Natural killer cell (primary cell): ENCODE measurements at regions not wholly inside any gene's neighbourhood (a gene's known extent, or its start where the extent isn't known, plus 50 kb on each side); places are given as distances from the start of the nearest gene placed in this dataset.

Source experiments
- ATAC-seq, 3 donors: fragments of 150-1000 bp in 2 of 3; fragments of 200-7000 bp in 1 of 3; cut with Tn5 transposase; 1 replicate in 1 of 3; 2 replicates in 2 of 3; pipeline ENCODE4 v1.10.0; 2021; ENCODE audit warnings: mild to moderate bottlenecking in 2 of 3, moderate library complexity in 2 of 3
- DNase-seq, 2 donors: peaks; one replicate each; pipeline versions ENCODE4 v3.0.0 to v3.0.0-alpha.2; 2013 to 2021; ENCODE audit warnings: mixed read lengths in 1 of 2
- H3K27ac ChIP-seq: one replicate; pipeline ENCODE4 v1.5.1; 2013; ENCODE audit warnings: mild to moderate bottlenecking, low read length
- H3K27me3 ChIP-seq: one replicate; pipeline ENCODE4 v1.6.1; 2013; ENCODE audit warnings: low read length; ENCODE audit not compliant: control insufficient read depth, insufficient read depth
- H3K36me3 ChIP-seq: one replicate; pipeline ENCODE4 v1.6.1; 2013; ENCODE audit warnings: low read length; ENCODE audit not compliant: control insufficient read depth, insufficient read depth
- H3K4me1 ChIP-seq: one replicate; pipeline ENCODE4 v1.6.1; 2013; ENCODE audit warnings: low read length; ENCODE audit not compliant: control insufficient read depth, insufficient read depth
- H3K4me3 ChIP-seq: one replicate; pipeline ENCODE4 v1.5.1; 2013; ENCODE audit warnings: low read length
- H3K9me3 ChIP-seq: one replicate; pipeline ENCODE4 v1.6.1; 2013; ENCODE audit warnings: low read length; ENCODE audit not compliant: control insufficient read depth, insufficient read depth
- H3K27ac Mint-ChIP-seq, 2 donors: one replicate each; pipeline ENCODE4 v1.8.0; 2022; ENCODE audit warnings: mild to moderate bottlenecking in 2 of 2, mixed read lengths in 2 of 2, moderate library complexity in 1 of 2
- H3K27me3 Mint-ChIP-seq, 2 donors: one replicate each; pipeline ENCODE4 v1.8.0; 2022; ENCODE audit warnings: low read depth in 2 of 2, mixed read lengths in 2 of 2
- H3K36me3 Mint-ChIP-seq: one replicate; pipeline ENCODE4 v1.8.0; 2022; ENCODE audit warnings: mixed read lengths
- H3K4me1 Mint-ChIP-seq, 2 donors: one replicate each; pipeline ENCODE4 v1.8.0; 2022; ENCODE audit warnings: mixed read lengths in 2 of 2
- H3K4me3 Mint-ChIP-seq: one replicate; pipeline ENCODE4 v1.8.0; 2022; ENCODE audit warnings: mild to moderate bottlenecking, moderate library complexity, mixed read lengths
- H3K9me3 Mint-ChIP-seq, 2 donors: one replicate each; pipeline ENCODE4 v1.8.0; 2022; ENCODE audit warnings: mixed read lengths in 2 of 2
- WGBS: methylation state at CpG from one replicate; pipeline ENCODE4 v1.1.7; 2013; ENCODE audit warnings: missing lambda C conversion rate; ENCODE audit not compliant: insufficient coverage; 5-methylcytosine and 5-hydroxymethylcytosine counted together
- intact Hi-C: fragments of 100-400 bp; cut with micrococcal nuclease; formaldehyde crosslinking; loops from one replicate; pipeline ENCODE4 v1.14.2; 2022
- TF ChIP-seq, protein P1 (sequence below): fragments of 200-600 bp; IDR thresholded peaks from one replicate; pipeline ENCODE4 v1.8.0; 2022; ENCODE audit warnings: antibody characterized with exemption

DNA sequence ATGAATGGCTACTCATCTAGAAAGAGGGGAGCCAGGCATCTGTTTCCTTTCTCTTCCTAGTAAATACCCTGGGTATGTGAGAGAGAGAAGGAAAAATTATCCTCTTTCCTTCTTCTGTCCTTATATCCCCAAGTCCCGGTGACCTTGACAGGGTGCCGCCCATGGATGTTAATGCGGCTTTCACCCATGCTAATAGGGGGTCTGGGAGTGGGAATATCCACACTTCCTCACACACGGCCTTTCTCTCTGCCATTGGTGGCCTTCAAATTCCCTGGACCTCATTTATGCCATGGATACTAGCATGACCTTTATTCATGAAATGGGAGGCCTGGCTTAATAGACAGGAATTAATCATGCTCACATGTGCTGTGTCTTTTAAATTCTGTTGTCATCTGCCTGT lies 159.0 kb upstream of the NOX3 start:
- intact Hi-C loops = no loop called here
- Mint-ChIP-seq H3K27ac (no peak overlapping the region), H3K4me3 (no peak overlapping the region), H3K27me3 (no peaks in the 10 kb centered on the region), H3K4me1 (no peaks in the 10 kb centered on the region), H3K36me3 (peaks cover 8% of the 10 kb centered on the region), H3K9me3 (peaks cover 5 to 17% of the 10 kb centered on the region in 2 donors)
- H3K27ac ChIP-seq = no peak overlapping the region
- no peak for DNase-seq
- no peak overlapping the region for H3K4me3 ChIP-seq
- no peaks in the 10 kb centered on the region for H3K27me3 ChIP-seq
- H3K36me3 ChIP-seq = no peaks in the 10 kb centered on the region
- 100% methylated on average over 1 of the region's 4 CpGs for WGBS
- H3K4me1 ChIP-seq = no peaks in the 10 kb centered on the region
- H3K9me3 ChIP-seq = no peaks in the 10 kb centered on the region
- TF ChIP-seq, protein P1, sequence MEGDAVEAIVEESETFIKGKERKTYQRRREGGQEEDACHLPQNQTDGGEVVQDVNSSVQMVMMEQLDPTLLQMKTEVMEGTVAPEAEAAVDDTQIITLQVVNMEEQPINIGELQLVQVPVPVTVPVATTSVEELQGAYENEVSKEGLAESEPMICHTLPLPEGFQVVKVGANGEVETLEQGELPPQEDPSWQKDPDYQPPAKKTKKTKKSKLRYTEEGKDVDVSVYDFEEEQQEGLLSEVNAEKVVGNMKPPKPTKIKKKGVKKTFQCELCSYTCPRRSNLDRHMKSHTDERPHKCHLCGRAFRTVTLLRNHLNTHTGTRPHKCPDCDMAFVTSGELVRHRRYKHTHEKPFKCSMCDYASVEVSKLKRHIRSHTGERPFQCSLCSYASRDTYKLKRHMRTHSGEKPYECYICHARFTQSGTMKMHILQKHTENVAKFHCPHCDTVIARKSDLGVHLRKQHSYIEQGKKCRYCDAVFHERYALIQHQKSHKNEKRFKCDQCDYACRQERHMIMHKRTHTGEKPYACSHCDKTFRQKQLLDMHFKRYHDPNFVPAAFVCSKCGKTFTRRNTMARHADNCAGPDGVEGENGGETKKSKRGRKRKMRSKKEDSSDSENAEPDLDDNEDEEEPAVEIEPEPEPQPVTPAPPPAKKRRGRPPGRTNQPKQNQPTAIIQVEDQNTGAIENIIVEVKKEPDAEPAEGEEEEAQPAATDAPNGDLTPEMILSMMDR = no peak
- ATAC-seq = no peak

DNA sequence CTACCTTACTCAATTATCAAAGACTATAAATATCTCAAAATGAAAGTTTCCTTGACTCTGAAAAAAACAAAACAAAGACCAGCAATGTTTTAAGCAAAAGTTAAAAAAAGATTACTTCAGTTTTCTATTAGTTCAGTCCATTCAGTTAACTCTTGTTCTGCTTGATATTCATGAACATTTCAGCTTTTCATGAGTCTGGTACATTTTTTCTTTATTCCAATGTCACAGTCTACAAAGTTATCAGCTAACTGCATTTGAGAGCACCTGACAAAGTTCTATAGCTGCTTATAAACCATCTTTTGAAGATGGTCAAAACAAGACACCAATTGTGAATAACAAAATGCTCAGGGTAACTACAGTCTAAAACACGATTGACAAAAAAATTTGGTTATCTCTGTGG lies 156.1 kb upstream of the NOX3 start:
- Mint-ChIP-seq H3K27me3 (no peaks in the 10 kb centered on the region), H3K9me3 (peaks cover 3 to 14% of the 10 kb centered on the region in 2 donors)
- WGBS = no CpG with 5 or more reads among the region's 1 CpG

DNA sequence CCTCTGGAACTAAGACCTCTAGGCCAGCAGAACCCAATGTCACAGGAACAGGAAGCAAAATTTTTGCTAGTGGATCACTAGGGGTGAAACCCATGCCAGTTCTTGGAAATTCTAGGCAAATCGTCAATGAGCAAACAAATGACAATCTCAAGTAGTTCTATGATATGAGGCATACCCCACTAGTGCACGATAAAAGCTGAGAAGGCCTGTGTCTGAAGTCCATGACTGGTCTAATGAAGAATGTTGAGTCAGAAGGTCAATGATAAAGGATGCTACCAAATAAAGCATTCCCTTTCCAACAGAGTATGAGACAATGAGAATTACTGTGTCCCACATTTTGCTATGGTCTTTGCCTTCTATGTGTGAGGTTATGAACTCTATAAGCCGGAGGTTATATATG lies 149.4 kb upstream of the NOX3 start:
- Histone ChIP-seq H3K9me3 (peaks cover 5% of the 10 kb centered on the region), H3K27me3 (no peaks in the 10 kb centered on the region), H3K4me3 (no peak overlapping the region), H3K36me3 (no peaks in the 10 kb centered on the region), H3K27ac (no peak overlapping the region), H3K4me1 (no peaks in the 10 kb centered on the region)
- no peaks in the 10 kb centered on the region for H3K4me1 Mint-ChIP-seq
- no peaks in the 10 kb centered on the region for H3K27me3 Mint-ChIP-seq
- TF ChIP-seq, protein P1 = no peak
- WGBS = 86% methylated on average over 2 of the region's 3 CpGs
- H3K27ac Mint-ChIP-seq = no peak overlapping the region
- no peak overlapping the region for H3K4me3 Mint-ChIP-seq
- intact Hi-C loops = no loop called here
- ATAC-seq = no peak
- DNase-seq = no peak
- peaks cover 0 to 2% of the 10 kb centered on the region in 2 donors for H3K9me3 Mint-ChIP-seq
- no peaks in the 10 kb centered on the region for H3K36me3 Mint-ChIP-seq

More for the DNA sequence above, 156.1 kb upstream of the NOX3 start:
- Histone ChIP-seq H3K27me3 (no peaks in the 10 kb centered on the region), H3K9me3 (peaks cover 5% of the 10 kb centered on the region), H3K27ac (no peak overlapping the region), H3K4me1 (no peaks in the 10 kb centered on the region), H3K4me3 (no peak overlapping the region), H3K36me3 (no peaks in the 10 kb centered on the region)
- DNase-seq (no peak), ATAC-seq (no peak)
- intact Hi-C loops = no loop called here
- H3K4me1 Mint-ChIP-seq = no peaks in the 10 kb centered on the region
- TF ChIP-seq, protein P1 = no peak
- H3K27ac Mint-ChIP-seq = no peak overlapping the region
- H3K4me3 Mint-ChIP-seq = no peak overlapping the region
- H3K36me3 Mint-ChIP-seq = peaks cover 8% of the 10 kb centered on the region

DNA sequence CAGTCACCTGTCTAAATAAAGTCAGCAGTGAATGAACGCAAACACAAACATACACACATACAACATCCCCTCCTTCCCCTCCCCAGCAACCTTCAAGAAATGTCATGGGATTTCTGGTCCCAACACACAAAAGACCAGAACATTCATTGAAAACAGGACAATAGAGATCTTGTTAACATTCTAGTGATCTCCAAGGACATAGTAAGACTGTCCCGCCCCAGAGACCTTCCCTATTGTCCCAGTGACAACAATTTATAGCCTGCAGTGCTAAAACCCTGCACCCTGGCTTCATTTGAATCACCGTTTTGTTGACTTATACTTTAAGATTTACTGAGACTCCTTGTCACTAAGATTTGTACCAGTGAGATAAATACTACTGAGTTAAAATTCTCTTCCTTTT lies 143.9 kb upstream of the NOX3 start:
- intact Hi-C loops = no loop called here
- Mint-ChIP-seq H3K27ac (no peak overlapping the region), H3K4me3 (no peak overlapping the region), H3K27me3 (peaks cover 0 to 7% of the 10 kb centered on the region in 2 donors), H3K4me1 (no peaks in the 10 kb centered on the region), H3K9me3 (no peaks in the 10 kb centered on the region), H3K36me3 (no peaks in the 10 kb centered on the region)
- no peaks in the 10 kb centered on the region for H3K27me3 ChIP-seq
- TF ChIP-seq, protein P1 = no peak
- H3K4me1 ChIP-seq = no peaks in the 10 kb centered on the region
- no peak overlapping the region for H3K27ac ChIP-seq
- DNase-seq (no peak), ATAC-seq (no peak)
- H3K4me3 ChIP-seq = no peak overlapping the region
- no peaks in the 10 kb centered on the region for H3K36me3 ChIP-seq
- 87% methylated on average over 3 of the region's 3 CpGs for whole genome bisulfite sequencing
- no peaks in the 10 kb centered on the region for H3K9me3 ChIP-seq
